Activated gamma-delta T cell treated with Interleukin-2 at 50 U/mL for 16 hours (primary cell): ENCODE measurements at regions not wholly inside any gene's neighbourhood (a gene's known extent, or its start where the extent isn't known, plus 50 kb on each side); places are given as distances from the start of the nearest gene placed in this dataset.

Source experiments
- DNase-seq: peaks from one replicate; pipeline ENCODE4 v3.0.0-alpha.2; 2020

DNA sequence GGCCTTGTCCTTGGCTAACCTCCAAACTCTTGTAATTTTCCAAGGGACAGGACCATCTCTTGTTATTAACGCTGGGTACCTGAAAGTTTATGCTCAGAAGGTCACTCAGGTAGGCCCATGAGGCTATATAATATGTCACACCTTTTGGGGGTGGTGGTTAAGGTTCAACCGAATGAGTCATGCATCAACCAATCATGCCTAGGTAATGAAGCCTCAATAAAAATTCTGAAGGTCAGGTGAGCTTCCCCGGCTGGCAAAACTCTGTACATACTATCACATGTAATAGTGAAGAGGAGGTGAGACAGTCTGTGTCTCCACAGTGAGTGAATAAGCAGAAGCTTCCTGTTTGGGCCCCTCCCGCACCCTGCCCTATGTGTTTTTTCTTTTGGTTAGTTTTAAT is 424.9 kb downstream of the PCDH17 start:
- DNase-seq, result no peak

DNA sequence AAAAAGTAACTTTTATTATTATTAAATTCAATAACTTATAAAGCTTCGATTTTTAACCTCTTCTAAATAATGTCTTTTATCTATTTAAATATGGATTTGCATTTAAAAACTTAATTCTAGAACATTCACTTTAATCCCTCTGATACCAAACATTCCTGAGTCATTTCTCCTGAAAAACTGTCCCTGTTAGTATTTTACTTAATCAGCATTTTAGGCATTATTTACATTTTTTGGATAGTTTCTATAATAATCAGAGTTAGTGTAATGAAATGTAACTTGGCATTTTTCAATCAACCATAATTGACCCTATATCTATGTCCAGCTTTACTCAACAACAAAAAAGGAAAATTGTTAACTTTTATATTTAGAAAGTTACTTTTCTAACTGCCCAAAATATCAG is 428.1 kb downstream of the PCDH17 start:
- no peak for DNase-seq

GRCh38 chr13:58080806-58081205 is 449.3 kb downstream of the PCDH17 start:
- DNase-seq, result no peak

- no peak for DNase-seq
These were observed 449.8 kb downstream of the PCDH17 start for GRCh38 chr13:58081301-58081820.

DNA sequence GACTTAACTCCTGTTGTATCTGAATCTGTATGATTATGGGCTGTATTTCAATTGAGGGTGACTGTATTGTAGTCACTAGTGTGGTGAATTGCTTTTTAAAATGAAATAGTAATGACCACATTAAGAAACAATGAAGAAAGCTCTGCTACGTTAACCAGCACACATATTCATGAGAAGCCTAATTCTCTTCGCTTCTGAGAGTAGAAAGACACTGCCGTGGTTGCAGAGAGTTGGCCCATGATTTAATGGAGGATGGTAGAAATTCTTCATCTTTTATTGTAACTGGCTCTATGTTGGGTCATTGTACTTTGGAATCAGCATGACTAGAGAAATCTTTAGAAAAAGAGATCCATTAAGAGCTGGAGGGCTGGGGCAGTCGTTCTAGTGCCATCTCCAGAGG is 451.5 kb downstream of the PCDH17 start:
- DNase-seq, result no peak

- DNase-seq, result no peak
These were observed 453.7 kb downstream of the PCDH17 start for GRCh38 chr13:58085274-58085673.

DNA sequence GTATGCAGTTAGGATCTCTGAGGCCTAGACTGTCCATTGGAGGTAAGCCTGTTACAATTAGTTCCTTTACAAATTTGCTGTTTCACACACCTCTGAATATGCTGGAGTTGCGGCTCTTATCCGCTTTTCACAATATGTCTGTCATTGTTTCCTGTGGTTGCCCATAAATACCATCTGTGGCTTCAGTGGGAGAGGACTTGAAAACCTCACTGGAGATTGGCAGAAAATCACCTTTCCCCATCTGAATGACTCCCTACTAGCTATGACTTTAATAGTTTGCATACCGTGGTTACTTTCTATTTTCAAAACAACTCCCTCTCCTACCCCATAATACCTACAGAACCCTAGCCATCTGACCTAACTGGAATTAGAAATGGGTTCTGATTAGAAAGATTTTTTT is 454.3 kb downstream of the PCDH17 start:
- no peak for DNase-seq

GRCh38 chr13:58087566-58087965 is 456.0 kb downstream of the PCDH17 start:
- no peak for DNase-seq

DNA sequence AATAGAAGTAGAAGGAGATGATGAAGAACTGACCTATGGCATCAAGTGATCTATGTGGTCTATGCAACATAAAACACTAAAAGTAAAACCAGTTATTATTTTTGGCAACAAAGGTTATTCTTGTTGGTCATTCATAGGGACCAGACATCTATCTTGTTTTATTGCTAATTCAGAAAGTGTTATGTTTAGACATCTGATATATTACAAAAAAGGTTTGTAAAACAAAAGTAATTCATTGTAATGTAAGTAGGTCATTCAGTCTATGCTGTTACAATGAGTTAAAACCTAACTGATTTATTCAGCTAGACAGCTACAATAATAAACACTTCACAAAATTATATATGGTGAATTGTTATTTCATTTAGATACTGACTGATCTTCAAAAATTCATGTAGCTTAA is 461.9 kb downstream of the PCDH17 start:
- DNase-seq, result no peak

GRCh38 chr13:58097831-58098230 is 466.3 kb downstream of the PCDH17 start:
- no peak for DNase-seq

GRCh38 chr13:58119351-58119750 is 487.8 kb downstream of the PCDH17 start:
- no peak for DNase-seq

DNA sequence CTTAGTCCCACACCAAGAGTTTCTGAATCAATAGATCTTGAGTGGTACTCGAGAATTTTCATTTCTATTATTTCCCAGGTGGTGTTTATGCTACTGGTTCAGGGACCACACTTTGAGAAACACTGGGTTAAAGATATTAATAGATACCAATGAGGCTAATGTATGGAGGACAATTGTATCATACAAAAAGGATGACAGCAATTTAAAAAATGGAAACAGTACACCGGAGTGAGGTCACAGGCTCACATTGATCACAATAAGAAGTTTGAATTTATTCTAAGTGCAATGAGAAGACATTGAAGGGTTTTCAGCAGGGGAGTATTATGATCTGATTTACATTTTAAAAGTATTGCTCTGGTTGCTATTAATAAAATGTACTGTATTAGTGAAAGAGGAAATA is 488.3 kb downstream of the PCDH17 start:
- DNase-seq, result no peak

DNA sequence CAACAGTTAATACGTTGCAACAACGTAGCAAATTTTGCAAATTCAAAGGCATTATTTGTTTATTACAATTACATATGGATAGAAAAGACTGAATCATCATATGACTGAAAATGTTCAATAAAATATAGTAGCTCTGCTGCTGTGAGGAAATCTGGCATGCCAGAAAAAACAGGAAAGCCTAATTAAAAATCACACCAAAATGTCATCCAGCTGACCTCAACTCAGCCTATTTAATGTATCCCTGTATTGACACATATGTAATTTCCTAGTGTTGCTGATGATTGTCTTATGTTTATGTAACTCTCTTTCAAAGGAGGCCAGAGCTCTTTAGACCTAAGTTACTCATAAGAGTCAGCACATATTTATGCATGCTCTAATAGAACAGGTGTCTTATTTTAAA is 495.0 kb downstream of the PCDH17 start:
- DNase-seq, result no peak

- DNase-seq, result no peak
These were observed 502.5 kb downstream of the PCDH17 start for GRCh38 chr13:58134012-58134411.

DNA sequence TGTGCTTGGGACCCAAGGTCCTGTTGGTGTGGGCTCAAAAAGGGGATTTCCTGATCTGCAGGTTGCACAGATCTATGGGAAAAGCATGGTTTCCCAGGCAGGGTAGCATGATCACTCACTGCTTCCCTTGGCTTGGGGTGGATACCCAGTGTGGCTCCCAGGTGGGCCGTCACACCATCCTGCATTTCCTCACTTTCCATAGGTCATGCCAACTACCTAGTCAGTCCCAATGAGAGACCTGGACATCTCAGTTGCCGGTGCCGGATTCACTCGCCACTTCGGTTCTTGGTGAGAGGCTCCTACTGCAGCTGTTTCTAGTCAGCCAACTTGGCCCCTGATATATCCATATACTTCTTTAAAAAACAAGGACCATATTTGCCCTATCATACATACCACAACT is 503.0 kb downstream of the PCDH17 start:
- no peak for DNase-seq

DNA sequence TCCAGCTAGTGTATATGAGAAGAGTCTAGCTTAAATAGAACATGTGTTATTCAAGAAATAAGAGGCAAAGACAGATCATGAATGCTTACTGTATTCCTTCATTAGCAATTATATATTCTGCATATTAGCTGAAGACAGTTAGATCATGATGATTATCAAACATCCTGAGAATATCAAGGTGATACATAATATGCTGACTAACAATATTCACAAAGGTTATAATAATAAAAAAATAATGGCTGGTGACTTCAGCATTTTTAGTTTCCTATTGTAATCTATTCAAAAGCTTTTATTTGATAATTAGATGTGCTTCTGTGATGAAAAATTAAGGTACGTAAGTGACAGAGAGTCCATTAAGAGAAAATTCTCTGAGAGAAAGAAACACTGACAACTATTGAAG is 511.4 kb downstream of the PCDH17 start:
- no peak for DNase-seq

DNA sequence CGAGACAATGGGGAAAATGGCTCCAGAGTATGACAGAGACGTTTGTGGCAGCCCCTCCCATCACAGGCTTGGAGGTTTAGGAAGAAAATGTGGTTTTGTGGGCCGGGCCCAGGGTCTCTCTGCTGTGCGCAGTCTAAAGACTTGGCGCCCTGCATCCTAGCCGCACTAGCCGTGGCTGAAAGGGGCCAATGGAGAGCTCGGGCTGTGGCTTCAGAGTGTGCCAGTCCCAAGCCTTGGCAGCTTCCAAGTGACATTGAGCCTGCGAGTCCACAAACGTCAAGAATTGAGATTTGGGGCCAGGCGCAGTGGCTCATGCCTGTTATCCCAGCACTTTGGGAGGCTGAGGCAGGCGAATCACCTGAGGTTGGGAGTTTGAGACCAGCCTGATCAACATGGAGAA is 513.1 kb downstream of the PCDH17 start:
- DNase-seq, result no peak

DNA sequence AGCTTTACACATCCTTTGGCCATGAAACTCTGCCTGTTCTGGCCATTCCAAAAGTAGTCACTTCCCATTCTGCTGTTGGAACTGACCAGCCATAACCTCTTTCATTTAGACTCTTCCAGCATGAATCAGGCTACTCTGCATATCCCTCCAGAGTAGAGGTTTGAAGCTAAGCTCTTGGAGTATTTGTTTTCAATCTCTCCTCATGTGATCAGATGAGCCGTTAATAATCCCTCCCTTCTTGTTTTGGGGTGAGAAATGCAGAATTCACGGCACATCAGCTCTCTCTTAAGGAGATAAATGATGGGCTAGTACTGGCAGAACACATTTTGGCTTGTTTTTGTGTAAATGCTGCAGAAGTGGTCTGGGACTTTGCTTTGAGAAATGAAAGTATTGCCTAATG is 519.9 kb downstream of the PCDH17 start:
- DNase-seq, result no peak

- no peak for DNase-seq
These were observed 529.4 kb downstream of the PCDH17 start for GRCh38 chr13:58160980-58161379.

DNA sequence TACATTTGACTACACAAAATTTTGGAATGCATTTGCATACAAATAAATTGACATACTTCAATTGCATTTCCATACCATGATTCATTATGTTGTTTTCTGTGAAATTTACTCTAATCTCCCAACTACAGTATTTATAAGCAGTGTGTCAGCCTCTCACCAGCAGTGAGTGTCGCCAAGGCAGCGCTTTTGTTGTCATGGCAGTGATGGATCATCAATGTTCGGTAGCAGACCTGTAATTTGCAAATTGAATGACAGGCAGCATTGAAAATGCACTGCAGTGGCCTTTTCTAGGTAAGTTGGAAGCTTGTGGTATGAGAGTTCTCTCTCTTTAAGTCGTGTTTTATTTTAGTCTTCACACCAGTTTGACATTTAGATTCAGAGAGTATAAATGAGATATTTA is 534.1 kb downstream of the PCDH17 start:
- DNase-seq, result no peak

DNA sequence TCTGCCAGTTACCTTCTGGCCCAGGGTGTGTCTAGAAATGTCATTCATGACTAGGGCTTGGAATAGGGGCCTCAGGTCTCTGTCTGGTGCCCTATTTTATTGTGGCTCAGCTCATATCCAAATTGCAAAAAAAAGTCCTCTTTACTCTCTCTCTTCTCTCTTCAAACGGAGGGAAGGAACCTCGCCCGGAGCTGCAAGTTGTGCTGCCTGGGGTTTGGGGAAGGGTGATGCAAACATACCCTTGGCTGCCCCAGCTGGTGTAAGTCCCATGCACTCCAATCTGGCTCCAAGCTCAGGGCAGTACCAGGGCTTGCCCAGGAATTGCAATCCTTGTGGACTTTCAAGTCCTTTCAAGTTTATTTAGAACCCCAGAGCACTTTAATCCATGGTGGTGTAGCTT is 549.6 kb downstream of the PCDH17 start:
- DNase-seq, result no peak

- DNase-seq, result no peak
These were observed 556.3 kb downstream of the PCDH17 start for GRCh38 chr13:58187881-58188280.

DNA sequence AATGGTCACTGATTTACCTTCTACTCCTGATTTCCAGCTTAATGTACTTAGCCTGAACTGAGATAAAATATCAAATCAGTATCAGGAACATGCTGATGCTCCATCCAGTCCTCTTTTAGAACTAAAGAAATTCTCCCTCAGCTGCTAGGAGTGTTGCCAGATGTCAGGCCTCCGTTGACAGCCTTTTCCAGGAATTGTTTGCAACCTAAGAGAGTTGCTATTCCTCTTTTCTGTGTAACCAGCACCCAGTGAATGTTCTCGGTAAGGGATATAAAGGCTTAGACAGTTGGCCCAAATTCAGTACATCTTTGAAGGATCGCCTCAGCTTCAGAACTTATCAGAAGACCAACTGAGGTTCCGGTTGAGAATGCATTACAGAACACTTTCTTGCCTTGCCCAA is 559.0 kb downstream of the PCDH17 start:
- DNase-seq, result no peak

DNA sequence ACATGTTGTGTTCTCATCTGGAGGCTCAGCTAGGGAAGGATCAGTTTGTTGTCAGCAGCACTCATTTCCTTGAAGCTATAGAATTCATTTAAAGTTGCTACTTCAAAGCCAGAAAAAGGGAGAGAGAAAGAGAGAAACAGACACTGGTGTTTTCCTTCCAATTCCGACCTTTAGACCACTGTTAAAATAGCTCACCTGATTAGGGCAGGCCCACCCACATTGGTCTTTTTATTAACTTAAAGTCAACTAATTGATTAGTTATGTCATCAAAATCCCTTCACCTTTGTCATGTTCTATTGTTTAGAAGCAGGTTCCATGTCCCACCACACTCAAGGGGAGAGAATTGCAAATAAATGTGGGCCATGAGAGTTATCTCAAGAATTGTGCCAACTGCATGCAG is 560.2 kb downstream of the PCDH17 start:
- no peak for DNase-seq

DNA sequence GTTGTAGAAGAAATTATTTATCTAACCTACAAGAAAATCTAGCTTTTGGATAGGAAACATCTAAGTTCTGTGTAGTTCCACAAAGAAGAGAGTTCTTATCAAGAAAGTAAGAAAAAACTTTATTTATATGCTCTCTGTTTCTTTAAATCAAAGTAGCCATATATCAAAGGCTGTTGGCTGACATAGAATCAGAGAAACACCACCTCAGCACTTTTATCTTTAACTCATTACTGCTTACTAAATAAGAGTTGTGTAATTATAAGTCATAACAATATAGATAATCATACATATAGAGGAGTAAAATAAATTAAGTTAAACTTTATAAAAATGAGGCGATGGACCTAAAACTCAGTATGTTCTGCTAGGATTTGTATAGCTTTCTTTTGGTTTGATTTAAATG is 570.6 kb downstream of the PCDH17 start:
- DNase-seq, result no peak

DNA sequence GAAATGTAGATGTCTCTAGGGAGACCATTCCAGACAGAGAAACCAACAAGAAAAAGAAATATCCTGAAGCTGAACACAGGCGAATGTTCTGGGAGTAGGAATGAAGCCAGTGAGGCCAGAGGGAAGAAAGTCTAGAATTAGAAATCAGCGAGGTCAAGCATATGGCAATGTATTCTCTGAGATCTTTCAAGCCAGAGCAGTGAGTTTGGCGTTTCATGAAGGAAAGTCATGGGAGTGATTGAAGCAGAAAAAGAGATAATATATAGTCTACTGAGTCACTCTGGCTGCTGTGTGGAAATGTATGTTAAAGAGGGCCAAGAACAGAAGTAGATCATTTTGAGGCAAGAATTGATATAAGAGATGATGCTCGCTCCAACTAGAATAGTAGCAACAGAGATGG is 576.0 kb downstream of the PCDH17 start:
- DNase-seq, result no peak
